Ascending aorta (tissue), 2 donors: ENCODE measurements at regions not wholly inside any gene's neighbourhood (a gene's known extent, or its start where the extent isn't known, plus 50 kb on each side); places are given as distances from the start of the nearest gene placed in this dataset.

ENCODE experiments used
- DNase-seq, 2 donors: peaks; one replicate each; pipeline ENCODE4 v3.0.0-alpha.2; 2019; ENCODE audit warnings: low spot score in 2 of 2
- H3K27ac ChIP-seq, 2 donors: fragments of 200-600 bp; sonication (generic); one replicate each; pipeline ENCODE4 v1.5.1; 2016 to 2017; ENCODE audit warnings: mild to moderate bottlenecking in 1 of 2
- H3K27me3 ChIP-seq: fragments of 200-600 bp; sonication (generic); one replicate; pipeline ENCODE4 v1.5.1; 2017
- H3K36me3 ChIP-seq, 2 donors: fragments of 200-600 bp; sonication (generic); one replicate each; pipeline ENCODE4 v1.5.1; 2016
- H3K4me1 ChIP-seq, 2 donors: fragments of 200-600 bp; sonication (generic); one replicate each; pipeline ENCODE4 v1.5.1; 2016 to 2017; ENCODE audit warnings: mild to moderate bottlenecking in 1 of 2
- H3K4me3 ChIP-seq, 2 donors: fragments of 200-600 bp; sonication (generic); one replicate each; pipeline ENCODE4 v1.5.1; 2016 to 2017; ENCODE audit warnings: mild to moderate bottlenecking in 1 of 2
- H3K9me3 ChIP-seq, 2 donors: fragments of 200-600 bp; sonication (generic); one replicate each; pipeline ENCODE4 v1.5.1; 2016
- intact Hi-C: fragments of 100-400 bp; cut with DNase I; formaldehyde crosslinking; loops from one replicate; pipeline ENCODE4 v1.15.1; 2023
- TF ChIP-seq, protein P1 (sequence below), 3 experiments: fragments of 200-600 bp in 2 of 3; fragments of 450-650 bp in 1 of 3; sonication (generic) in 2 of 3; IDR thresholded peaks; one replicate each; pipeline ENCODE4 v1.5.1; 2016 to 2019; ENCODE audit warnings: antibody characterized with exemption in 3 of 3, mild to moderate bottlenecking in 1 of 3, moderate library complexity in 1 of 3

- Histone ChIP-seq H3K4me1 (no peaks in the 10 kb centered on the region), H3K27ac (no peak overlapping the region), H3K9me3 (peaks cover 0 to 13% of the 10 kb centered on the region in 2 donors), H3K4me3 (no peak overlapping the region), H3K27me3 (no peaks in the 10 kb centered on the region), H3K36me3 (no peaks in the 10 kb centered on the region)
- intact Hi-C loops: no loop called here
- no peak for DNase-seq
- TF ChIP-seq, protein P1, sequence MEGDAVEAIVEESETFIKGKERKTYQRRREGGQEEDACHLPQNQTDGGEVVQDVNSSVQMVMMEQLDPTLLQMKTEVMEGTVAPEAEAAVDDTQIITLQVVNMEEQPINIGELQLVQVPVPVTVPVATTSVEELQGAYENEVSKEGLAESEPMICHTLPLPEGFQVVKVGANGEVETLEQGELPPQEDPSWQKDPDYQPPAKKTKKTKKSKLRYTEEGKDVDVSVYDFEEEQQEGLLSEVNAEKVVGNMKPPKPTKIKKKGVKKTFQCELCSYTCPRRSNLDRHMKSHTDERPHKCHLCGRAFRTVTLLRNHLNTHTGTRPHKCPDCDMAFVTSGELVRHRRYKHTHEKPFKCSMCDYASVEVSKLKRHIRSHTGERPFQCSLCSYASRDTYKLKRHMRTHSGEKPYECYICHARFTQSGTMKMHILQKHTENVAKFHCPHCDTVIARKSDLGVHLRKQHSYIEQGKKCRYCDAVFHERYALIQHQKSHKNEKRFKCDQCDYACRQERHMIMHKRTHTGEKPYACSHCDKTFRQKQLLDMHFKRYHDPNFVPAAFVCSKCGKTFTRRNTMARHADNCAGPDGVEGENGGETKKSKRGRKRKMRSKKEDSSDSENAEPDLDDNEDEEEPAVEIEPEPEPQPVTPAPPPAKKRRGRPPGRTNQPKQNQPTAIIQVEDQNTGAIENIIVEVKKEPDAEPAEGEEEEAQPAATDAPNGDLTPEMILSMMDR (IDR thresholded peaks at IDR 0.05): no peak
Observed at GRCh38 chr4:13181681-13182080, 302.5 kb downstream of the RAB28 start.

DNA sequence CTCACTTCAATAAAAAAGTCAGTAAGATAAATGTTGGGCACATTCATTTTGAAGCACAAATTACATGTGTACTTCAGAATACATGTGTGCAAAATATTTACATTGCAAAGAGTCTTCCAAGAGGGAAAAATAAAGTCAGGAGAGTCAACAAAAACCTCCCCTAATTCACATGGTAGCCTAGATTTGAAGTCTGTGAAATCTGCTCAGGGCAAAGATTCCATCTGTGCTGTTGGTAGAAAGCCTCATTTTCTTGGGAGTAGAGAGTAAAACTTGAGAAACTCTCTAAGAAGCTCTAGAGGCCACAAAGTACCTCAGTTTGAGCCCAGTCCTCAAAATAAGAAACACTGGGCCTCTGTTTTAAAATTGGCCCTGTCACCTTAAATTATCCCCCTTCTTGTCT lies 303.4 kb downstream of the RAB28 start:
- DNase-seq: no peak
- Histone ChIP-seq H3K27me3 (no peaks in the 10 kb centered on the region), H3K4me3 (no peak overlapping the region), H3K36me3 (no peaks in the 10 kb centered on the region), H3K9me3 (peaks cover 0 to 13% of the 10 kb centered on the region in 2 donors), H3K4me1 (no peaks in the 10 kb centered on the region), H3K27ac (no peak overlapping the region)
- TF ChIP-seq, protein P1 (IDR thresholded peaks at IDR 0.05): no peak
- intact Hi-C loops: no loop called here

DNA sequence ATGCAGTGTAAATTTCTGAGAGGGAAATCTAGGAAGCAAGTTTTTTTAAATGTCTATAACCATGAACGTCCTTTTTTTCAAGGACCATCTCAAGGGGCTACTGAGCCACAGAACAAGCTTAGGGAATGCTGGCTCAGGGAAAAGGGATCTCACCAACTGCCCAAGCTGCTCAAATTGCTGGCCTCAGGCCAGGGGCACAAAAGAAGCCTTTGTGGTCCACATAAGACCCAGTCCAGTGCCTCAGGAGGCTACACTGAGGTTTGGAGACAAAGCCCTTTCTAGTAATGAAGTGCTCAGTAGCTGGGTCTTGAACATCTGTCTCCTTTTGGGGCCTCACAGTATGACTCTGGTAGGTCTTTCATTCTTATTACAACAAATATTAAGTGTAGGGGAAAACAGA lies 305.5 kb downstream of the RAB28 start:
- no peak for DNase-seq
- H3K4me1 ChIP-seq: no peaks in the 10 kb centered on the region
- H3K4me3 ChIP-seq: no peak overlapping the region
- intact Hi-C loops: no loop called here
- H3K27me3 ChIP-seq: no peaks in the 10 kb centered on the region
- no peaks in the 10 kb centered on the region for H3K36me3 ChIP-seq
- H3K9me3 ChIP-seq: no peaks in the 10 kb centered on the region
- TF ChIP-seq, protein P1 (IDR thresholded peaks at IDR 0.05): no peak
- no peak overlapping the region for H3K27ac ChIP-seq

GRCh38 chr4:13176741-13177142 lies 307.4 kb downstream of the RAB28 start:
- TF ChIP-seq, protein P1 (IDR thresholded peaks at IDR 0.05): no peak
- no peaks in the 10 kb centered on the region for H3K27me3 ChIP-seq
- no peaks in the 10 kb centered on the region for H3K9me3 ChIP-seq
- no peak overlapping the region for H3K27ac ChIP-seq
- intact Hi-C loops: no loop called here
- H3K4me1 ChIP-seq: no peaks in the 10 kb centered on the region
- no peaks in the 10 kb centered on the region for H3K36me3 ChIP-seq
- no peak overlapping the region for H3K4me3 ChIP-seq
- no peak for DNase-seq

GRCh38 chr4:13174926-13175325 lies 309.2 kb downstream of the RAB28 start:
- H3K27me3 ChIP-seq: no peaks in the 10 kb centered on the region
- intact Hi-C loops: no loop called here

More at GRCh38 chr4:13174926-13175325, 309.2 kb downstream of the RAB28 start:
- no peak overlapping the region for H3K4me3 ChIP-seq
- no peaks in the 10 kb centered on the region for H3K36me3 ChIP-seq
- DNase-seq: no peak
- H3K27ac ChIP-seq: no peak overlapping the region
- TF ChIP-seq, protein P1 (IDR thresholded peaks at IDR 0.05): no peak
- H3K9me3 ChIP-seq: no peaks in the 10 kb centered on the region
- no peaks in the 10 kb centered on the region for H3K4me1 ChIP-seq
